Endothelial cell of umbilical vein (primary cell): ENCODE measurements at regions not wholly inside any gene's neighbourhood (a gene's known extent, or its start where the extent isn't known, plus 50 kb on each side); places are given as distances from the start of the nearest gene placed in this dataset.
A peak's percentile ranks its signal among the peaks of the same experiment; 100 is the strongest.

Source experiments
- BruUV-seq: library from RNA; stranded (reverse); fragments of 400-500 nt; replicated peaks from 2 replicates; lab custom pipeline; 2021; lab: Mats Ljungman, UMichigan
- CTCF ChIA-PET: fragments of 300-600, 350-600 bp; sonication (Branson Sonifier 250); formaldehyde crosslinking; loops from one replicate; lab custom pipeline; 2021; ENCODE audit warnings: antibody characterized with exemption, inconsistent platforms; lab: Charles Lee
- POLR2A ChIA-PET: fragments of 300-600, 350-600 bp; sonication (Branson Sonifier 250); formaldehyde crosslinking; loops from one replicate; lab custom pipeline; 2021; ENCODE audit warnings: antibody characterized with exemption, inconsistent platforms; lab: Charles Lee
- DNase-seq: peaks from one replicate; pipeline ENCODE4 v3.0.0-alpha.2; 2011; ENCODE audit warnings: low read depth, low spot score
- FAIRE-seq: peaks from 2 replicates; lab custom pipeline; 2011; peaks lifted over from hg19 to GRCh38; lab: Jason Lieb, UNC
- H2AFZ ChIP-seq: 2 replicates; pipeline ENCODE4 v1.6.0; 2012; ENCODE audit warnings: low read depth, low read length, control low read depth, inconsistent platforms
- H3K27ac ChIP-seq: 2 replicates; pipeline ENCODE4 v1.5.1; 2011; ENCODE audit warnings: low read depth, mild to moderate bottlenecking, control low read depth, low read length, moderate library complexity; ENCODE audit not compliant: insufficient read depth
- H3K27me3 ChIP-seq, 2 experiments: 2 replicates each; pipeline versions ENCODE4 v1.6.0 to v1.6.1; 2011; ENCODE audit warnings: low read length in 2 of 2, mixed read lengths in 1 of 2; ENCODE audit not compliant: control insufficient read depth in 2 of 2, insufficient read depth in 2 of 2
- H3K36me3 ChIP-seq, 2 experiments: 2 replicates in 1 of 2; 3 replicates in 1 of 2; pipeline ENCODE4 v1.5.1; 2011; ENCODE audit warnings: low read length in 2 of 2, mild to moderate bottlenecking in 1 of 2, moderate library complexity in 1 of 2; ENCODE audit not compliant: control insufficient read depth in 2 of 2, insufficient read depth in 2 of 2; ENCODE audit errors: extremely low read depth in 1 of 2
- H3K4me1 ChIP-seq: 3 replicates; pipeline ENCODE4 v1.5.1; 2011; ENCODE audit warnings: mild to moderate bottlenecking, low read length; ENCODE audit not compliant: control insufficient read depth, insufficient read depth; ENCODE audit errors: extremely low read depth
- H3K4me2 ChIP-seq: 2 replicates; pipeline ENCODE4 v1.6.1; 2011; ENCODE audit warnings: low read length, control low read depth, mixed read lengths; ENCODE audit not compliant: insufficient read depth
- H3K4me3 ChIP-seq, 3 experiments: fragments of 200-600 bp in 1 of 3; sonication (generic), shearing (Covaris generic) in 1 of 3; replicated peaks in 1 of 3; 2 replicates each; pipeline ENCODE4 v1.5.1; 2011 to 2016; ENCODE audit warnings: control low read depth in 3 of 3, low read length in 3 of 3, mild to moderate bottlenecking in 2 of 3, inconsistent platforms in 1 of 3, low read depth in 1 of 3, moderate library complexity in 1 of 3; ENCODE audit not compliant: insufficient read depth in 1 of 3
- H3K79me2 ChIP-seq: 2 replicates; pipeline ENCODE4 v1.6.0; 2012; ENCODE audit warnings: low read length, inconsistent platforms; ENCODE audit not compliant: control insufficient read depth, insufficient read depth
- H3K9ac ChIP-seq: replicated peaks from 2 replicates; pipeline ENCODE3; 2011; ENCODE audit warnings: low read length, control low read depth; ENCODE audit not compliant: insufficient read depth; ENCODE audit errors: extremely low read depth
- H3K9me1 ChIP-seq: replicated peaks from 3 replicates; pipeline ENCODE4 v1.6.0; 2011; ENCODE audit warnings: mild to moderate bottlenecking, low read length; ENCODE audit not compliant: control insufficient read depth, insufficient read depth; ENCODE audit errors: extremely low read depth
- H3K9me3 ChIP-seq: replicated peaks from 2 replicates; pipeline ENCODE4 v1.5.1; 2012; ENCODE audit warnings: low read length, inconsistent platforms; ENCODE audit not compliant: control insufficient read depth, insufficient read depth
- H4K20me1 ChIP-seq: replicated peaks from 2 replicates; pipeline ENCODE3; 2011; ENCODE audit warnings: mild to moderate bottlenecking, low read length; ENCODE audit not compliant: control insufficient read depth, insufficient read depth; ENCODE audit errors: extremely low read depth
- EZH2 ChIP-seq: IDR thresholded peaks from 2 replicates; pipeline ENCODE4 v1.6.1; 2012; ENCODE audit warnings: borderline replicate concordance, low read depth, mild to moderate bottlenecking, moderate library complexity, low read length, inconsistent platforms; ENCODE audit not compliant: severe bottlenecking
- FOS ChIP-seq: IDR thresholded peaks from 2 replicates; pipeline ENCODE4 v1.6.1; 2011; ENCODE audit warnings: mild to moderate bottlenecking, low read length, moderate library complexity, borderline replicate concordance; ENCODE audit not compliant: insufficient read depth
- GATA2 ChIP-seq: IDR thresholded peaks from 2 replicates; pipeline ENCODE4 v1.7.0; 2011; ENCODE audit warnings: low read depth, mild to moderate bottlenecking, moderate library complexity, mixed read lengths, low read length; ENCODE audit not compliant: insufficient read length, insufficient read depth
- JUN ChIP-seq: IDR thresholded peaks from 2 replicates; pipeline ENCODE4 v1.6.1; 2011; ENCODE audit warnings: borderline replicate concordance, low read depth; ENCODE audit not compliant: insufficient read length, insufficient read depth
- MYC ChIP-seq: IDR thresholded peaks from one replicate; pipeline ENCODE4 v1.6.1; 2011; ENCODE audit warnings: mild to moderate bottlenecking, low read depth, low read length
- POLR2A ChIP-seq: IDR thresholded peaks from 2 replicates; pipeline ENCODE4 v1.6.1; 2012; ENCODE audit warnings: low read depth, mild to moderate bottlenecking, control low read depth, low read length
- POLR2AphosphoS5 ChIP-seq: IDR thresholded peaks from 2 replicates; pipeline ENCODE4 v1.6.1; 2012; ENCODE audit warnings: low read depth, mild to moderate bottlenecking, control low read depth, low read length, moderate library complexity; ENCODE audit not compliant: insufficient read depth
- dilution Hi-C: fragments of 300-500 bp; cut with MboI; formaldehyde crosslinking; loops from one replicate; pipeline ENCODE4 v1.15.0; 2019; ENCODE audit warnings: low sequenced_read_pairs; ENCODE audit not compliant: extremely low pct_ligation_motif_present
- intact Hi-C: fragments of 100-400 bp; cut with micrococcal nuclease; formaldehyde crosslinking; loops from one replicate; pipeline ENCODE4 v1.10.0; 2022
- TF ChIP-seq, protein P1 (sequence below): IDR thresholded peaks from 2 replicates; pipeline ENCODE4 v1.6.1; 2011; ENCODE audit not compliant: insufficient read depth, insufficient read length
- TF ChIP-seq, protein P2 (sequence below), 2 donors: IDR thresholded peaks; 1 replicate in 1 of 2; 2 replicates in 1 of 2; pipeline ENCODE4 v1.5.1; 2011; ENCODE audit warnings: low read length in 2 of 2, mild to moderate bottlenecking in 2 of 2, moderate library complexity in 2 of 2, control low read depth in 1 of 2, inconsistent platforms in 1 of 2, low read depth in 1 of 2; ENCODE audit not compliant: insufficient read depth in 1 of 2; ENCODE audit errors: extremely low read depth in 1 of 2

DNA sequence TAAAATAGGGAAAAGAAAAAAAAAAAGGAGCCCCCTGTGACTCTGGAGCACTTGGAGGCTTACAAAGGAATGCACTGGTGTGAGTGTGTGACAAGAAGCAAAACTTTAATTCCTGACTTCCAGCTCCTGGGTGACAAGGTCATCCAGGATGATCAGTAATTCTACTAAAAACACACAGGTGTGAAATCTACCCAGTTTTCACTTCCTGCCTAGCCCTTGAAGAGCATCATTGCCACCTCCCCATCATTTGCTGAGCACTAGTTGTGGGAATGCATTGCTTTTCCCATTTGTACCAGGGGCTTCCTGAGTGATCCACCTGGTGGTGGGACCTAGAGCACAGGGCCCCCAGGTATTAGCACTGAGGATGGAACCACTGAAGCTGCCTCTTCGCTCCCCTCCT, 139.7 kb upstream of the RIOK3 start:
- H3K79me2 ChIP-seq: no peaks in the 10 kb centered on the region
- no peak overlapping the region for H3K27ac ChIP-seq
- ChIA-PET POLR2A (no interaction called here), CTCF (interaction anchor here (0.6 to 1.1 kb wide), 2 partner anchors 53 to 55 kb away, joined by 3 to 4 read pairs; no protein-coding TSS in a partner anchor)
- DNase-seq (no peak), FAIRE-seq (no peak)
- dilution Hi-C loops: no loop called here
- no peak for TF ChIP-seq GATA2
- TF ChIP-seq, protein P1, sequence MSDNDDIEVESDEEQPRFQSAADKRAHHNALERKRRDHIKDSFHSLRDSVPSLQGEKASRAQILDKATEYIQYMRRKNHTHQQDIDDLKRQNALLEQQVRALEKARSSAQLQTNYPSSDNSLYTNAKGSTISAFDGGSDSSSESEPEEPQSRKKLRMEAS: no peak
- intact Hi-C loops: loop anchor here (10.0 kb wide), 1 partner anchor 179 kb away; the partner anchor contains the start of gene CABLES1
- H3K4me1 ChIP-seq: peaks cover 34% of the 10 kb centered on the region
- H3K9ac ChIP-seq: no peak overlapping the region
- H3K36me3 ChIP-seq: no peaks in the 10 kb centered on the region
- no peak overlapping the region for H3K4me2 ChIP-seq
- no peak overlapping the region for H3K4me3 ChIP-seq
- H2AFZ ChIP-seq: no peak overlapping the region
- no peaks in the 10 kb centered on the region for H3K9me3 ChIP-seq
- no TSS peak for BruUV-seq
- no peaks in the 10 kb centered on the region for H3K27me3 ChIP-seq
- no peaks in the 10 kb centered on the region for H3K9me1 ChIP-seq
- H4K20me1 ChIP-seq: no peaks in the 10 kb centered on the region

GRCh38 chr18:23314672-23315071, 138.4 kb upstream of the RIOK3 start:
- Histone ChIP-seq H3K4me3 (no peak overlapping the region), H3K27ac (no peak overlapping the region), H3K79me2 (no peaks in the 10 kb centered on the region), H3K4me1 (peaks cover 30% of the 10 kb centered on the region), H3K4me2 (no peak overlapping the region), H3K9ac (no peak overlapping the region), H2AFZ (no peak overlapping the region), H3K9me1 (no peaks in the 10 kb centered on the region), H4K20me1 (no peaks in the 10 kb centered on the region), H3K27me3 (no peaks in the 10 kb centered on the region), H3K36me3 (no peaks in the 10 kb centered on the region), H3K9me3 (no peaks in the 10 kb centered on the region)
- peak; percentile 51 for DNase-seq
- intact Hi-C loops: loop anchor here (10.0 kb wide), 1 partner anchor 180 kb away; the partner anchor contains the start of gene CABLES1
- CTCF ChIA-PET: no interaction called here
- FAIRE-seq: no peak
- POLR2A ChIA-PET: no interaction called here
- no peak for TF ChIP-seq FOS
- no peak for TF ChIP-seq GATA2
- no peak for TF ChIP-seq JUN
- TF ChIP-seq POLR2A: no peak
- TF ChIP-seq, protein P1: no peak
- TF ChIP-seq, protein P2, sequence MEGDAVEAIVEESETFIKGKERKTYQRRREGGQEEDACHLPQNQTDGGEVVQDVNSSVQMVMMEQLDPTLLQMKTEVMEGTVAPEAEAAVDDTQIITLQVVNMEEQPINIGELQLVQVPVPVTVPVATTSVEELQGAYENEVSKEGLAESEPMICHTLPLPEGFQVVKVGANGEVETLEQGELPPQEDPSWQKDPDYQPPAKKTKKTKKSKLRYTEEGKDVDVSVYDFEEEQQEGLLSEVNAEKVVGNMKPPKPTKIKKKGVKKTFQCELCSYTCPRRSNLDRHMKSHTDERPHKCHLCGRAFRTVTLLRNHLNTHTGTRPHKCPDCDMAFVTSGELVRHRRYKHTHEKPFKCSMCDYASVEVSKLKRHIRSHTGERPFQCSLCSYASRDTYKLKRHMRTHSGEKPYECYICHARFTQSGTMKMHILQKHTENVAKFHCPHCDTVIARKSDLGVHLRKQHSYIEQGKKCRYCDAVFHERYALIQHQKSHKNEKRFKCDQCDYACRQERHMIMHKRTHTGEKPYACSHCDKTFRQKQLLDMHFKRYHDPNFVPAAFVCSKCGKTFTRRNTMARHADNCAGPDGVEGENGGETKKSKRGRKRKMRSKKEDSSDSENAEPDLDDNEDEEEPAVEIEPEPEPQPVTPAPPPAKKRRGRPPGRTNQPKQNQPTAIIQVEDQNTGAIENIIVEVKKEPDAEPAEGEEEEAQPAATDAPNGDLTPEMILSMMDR (IDR thresholded peaks at IDR 0.05; ENCODE audit: extremely low read depth in 1 of 2, insufficient read depth in 1 of 2, low read depth in 1 of 2, low read length in 2 of 2): no peak
- no peak for TF ChIP-seq EZH2
- TF ChIP-seq MYC: no peak
- TF ChIP-seq POLR2AphosphoS5: no peak
- no TSS peak for BruUV-seq
- dilution Hi-C loops: no loop called here
